ENCODE measurements at regions not wholly inside any gene's neighbourhood (a gene's known extent, or its start where the extent isn't known, plus 50 kb on each side); places are given as distances from the start of the nearest gene placed in this dataset.

DNA sequence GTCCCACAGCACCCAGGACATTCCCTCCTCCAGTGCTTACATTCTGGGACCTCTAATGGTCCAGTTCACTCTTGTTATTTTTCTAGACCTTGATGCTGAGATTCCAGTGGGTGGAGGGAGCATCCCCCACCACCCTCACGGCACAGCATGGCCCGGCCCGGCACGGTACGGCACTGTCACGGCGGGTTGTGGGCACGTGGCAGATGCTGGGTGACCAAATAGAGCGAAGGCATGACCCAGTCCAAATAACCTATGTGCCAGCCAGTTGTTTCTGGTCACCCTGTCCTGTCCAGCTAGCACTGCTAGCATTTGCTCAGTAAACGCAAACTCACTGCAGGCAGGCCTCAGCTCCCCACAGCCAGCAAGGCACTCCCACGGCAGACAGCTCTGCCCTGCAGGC lies 204.7 kb downstream of the ENGASE start:
- TF ChIP-seq, protein P1, sequence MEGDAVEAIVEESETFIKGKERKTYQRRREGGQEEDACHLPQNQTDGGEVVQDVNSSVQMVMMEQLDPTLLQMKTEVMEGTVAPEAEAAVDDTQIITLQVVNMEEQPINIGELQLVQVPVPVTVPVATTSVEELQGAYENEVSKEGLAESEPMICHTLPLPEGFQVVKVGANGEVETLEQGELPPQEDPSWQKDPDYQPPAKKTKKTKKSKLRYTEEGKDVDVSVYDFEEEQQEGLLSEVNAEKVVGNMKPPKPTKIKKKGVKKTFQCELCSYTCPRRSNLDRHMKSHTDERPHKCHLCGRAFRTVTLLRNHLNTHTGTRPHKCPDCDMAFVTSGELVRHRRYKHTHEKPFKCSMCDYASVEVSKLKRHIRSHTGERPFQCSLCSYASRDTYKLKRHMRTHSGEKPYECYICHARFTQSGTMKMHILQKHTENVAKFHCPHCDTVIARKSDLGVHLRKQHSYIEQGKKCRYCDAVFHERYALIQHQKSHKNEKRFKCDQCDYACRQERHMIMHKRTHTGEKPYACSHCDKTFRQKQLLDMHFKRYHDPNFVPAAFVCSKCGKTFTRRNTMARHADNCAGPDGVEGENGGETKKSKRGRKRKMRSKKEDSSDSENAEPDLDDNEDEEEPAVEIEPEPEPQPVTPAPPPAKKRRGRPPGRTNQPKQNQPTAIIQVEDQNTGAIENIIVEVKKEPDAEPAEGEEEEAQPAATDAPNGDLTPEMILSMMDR (optimal IDR thresholded peaks at IDR 0.05 in 1 of 3, IDR thresholded peaks at IDR 0.05 in 1 of 3, conservative IDR thresholded peaks at IDR 0.05 in 1 of 3; ENCODE audit: extremely low read depth in 1 of 3, insufficient read depth in 2 of 3, low read length in 3 of 3) = no peak
- no peak for TF ChIP-seq EZH2 (IDR thresholded peaks at IDR 0.05; ENCODE audit: low read length)

Data from keratinocyte (primary cell).